GM12878 (cell line): ENCODE measurements at regions not wholly inside any gene's neighbourhood (a gene's known extent, or its start where the extent isn't known, plus 50 kb on each side); places are given as distances from the start of the nearest gene placed in this dataset.

ENCODE experiments used
- NR2C1 ChIP-seq: fragments of 450-650 bp; IDR thresholded peaks from 2 replicates; pipeline ENCODE4 v1.6.1; 2017; ENCODE audit warnings: antibody characterized with exemption, mild to moderate bottlenecking, moderate library complexity
- STAT1 ChIP-seq: fragments of 450-650 bp; conservative IDR thresholded peaks from 2 replicates; pipeline ENCODE4 v1.6.1; 2014; ENCODE audit warnings: antibody characterized with exemption, mild to moderate bottlenecking
- TF ChIP-seq, protein P1 (sequence below): fragments of 450-650 bp; formaldehyde crosslinking; IDR thresholded peaks from 2 replicates; pipeline ENCODE4 v1.5.0; 2022; ENCODE audit warnings: mild to moderate bottlenecking, missing genetic modification characterization
- TF ChIP-seq, protein P2 (sequence below): fragments of 450-650 bp; IDR thresholded peaks from 2 replicates; pipeline ENCODE4 v1.6.1; 2016; ENCODE audit warnings: mild to moderate bottlenecking, moderate library complexity, borderline replicate concordance
- TF ChIP-seq, protein P3 (sequence below): fragments of 450-650 bp; IDR thresholded peaks from 2 replicates; pipeline ENCODE4 v1.6.1; 2017; ENCODE audit warnings: mild to moderate bottlenecking, moderate library complexity
- TF ChIP-seq, protein P4 (sequence below): fragments of 450-650 bp; IDR thresholded peaks from 2 replicates; pipeline ENCODE4 v1.6.1; 2017; ENCODE audit warnings: antibody characterized with exemption, mild to moderate bottlenecking, moderate library complexity

DNA sequence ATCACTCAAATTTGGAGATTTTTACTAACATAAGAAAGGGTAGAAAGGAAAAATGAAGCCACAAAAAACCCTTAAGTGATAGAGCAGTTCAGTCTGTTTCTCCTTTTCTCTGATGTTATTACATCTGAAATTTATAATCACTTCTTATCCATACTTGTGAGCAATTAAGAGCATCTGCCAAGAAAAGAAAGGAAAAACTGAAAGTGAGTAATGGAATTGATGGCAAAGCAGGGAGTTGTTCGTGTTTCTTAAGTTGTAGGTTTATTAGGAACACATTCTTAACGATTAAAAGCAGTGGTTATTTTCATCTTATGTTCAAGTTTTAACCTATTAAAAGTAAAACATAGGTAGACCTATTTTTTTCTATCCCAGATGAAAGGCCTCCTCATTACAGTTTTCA lies 277.7 kb downstream of the RND3 start (continued):
- TF ChIP-seq, protein P1, sequence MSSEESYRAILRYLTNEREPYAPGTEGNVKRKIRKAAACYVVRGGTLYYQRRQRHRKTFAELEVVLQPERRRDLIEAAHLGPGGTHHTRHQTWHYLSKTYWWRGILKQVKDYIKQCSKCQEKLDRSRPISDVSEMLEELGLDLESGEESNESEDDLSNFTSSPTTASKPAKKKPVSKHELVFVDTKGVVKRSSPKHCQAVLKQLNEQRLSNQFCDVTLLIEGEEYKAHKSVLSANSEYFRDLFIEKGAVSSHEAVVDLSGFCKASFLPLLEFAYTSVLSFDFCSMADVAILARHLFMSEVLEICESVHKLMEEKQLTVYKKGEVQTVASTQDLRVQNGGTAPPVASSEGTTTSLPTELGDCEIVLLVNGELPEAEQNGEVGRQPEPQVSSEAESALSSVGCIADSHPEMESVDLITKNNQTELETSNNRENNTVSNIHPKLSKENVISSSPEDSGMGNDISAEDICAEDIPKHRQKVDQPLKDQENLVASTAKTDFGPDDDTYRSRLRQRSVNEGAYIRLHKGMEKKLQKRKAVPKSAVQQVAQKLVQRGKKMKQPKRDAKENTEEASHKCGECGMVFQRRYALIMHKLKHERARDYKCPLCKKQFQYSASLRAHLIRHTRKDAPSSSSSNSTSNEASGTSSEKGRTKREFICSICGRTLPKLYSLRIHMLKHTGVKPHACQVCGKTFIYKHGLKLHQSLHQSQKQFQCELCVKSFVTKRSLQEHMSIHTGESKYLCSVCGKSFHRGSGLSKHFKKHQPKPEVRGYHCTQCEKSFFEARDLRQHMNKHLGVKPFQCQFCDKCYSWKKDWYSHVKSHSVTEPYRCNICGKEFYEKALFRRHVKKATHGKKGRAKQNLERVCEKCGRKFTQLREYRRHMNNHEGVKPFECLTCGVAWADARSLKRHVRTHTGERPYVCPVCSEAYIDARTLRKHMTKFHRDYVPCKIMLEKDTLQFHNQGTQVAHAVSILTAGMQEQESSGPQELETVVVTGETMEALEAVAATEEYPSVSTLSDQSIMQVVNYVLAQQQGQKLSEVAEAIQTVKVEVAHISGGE (CRISPR knock-in tag): no peak
- TF ChIP-seq, protein P2, sequence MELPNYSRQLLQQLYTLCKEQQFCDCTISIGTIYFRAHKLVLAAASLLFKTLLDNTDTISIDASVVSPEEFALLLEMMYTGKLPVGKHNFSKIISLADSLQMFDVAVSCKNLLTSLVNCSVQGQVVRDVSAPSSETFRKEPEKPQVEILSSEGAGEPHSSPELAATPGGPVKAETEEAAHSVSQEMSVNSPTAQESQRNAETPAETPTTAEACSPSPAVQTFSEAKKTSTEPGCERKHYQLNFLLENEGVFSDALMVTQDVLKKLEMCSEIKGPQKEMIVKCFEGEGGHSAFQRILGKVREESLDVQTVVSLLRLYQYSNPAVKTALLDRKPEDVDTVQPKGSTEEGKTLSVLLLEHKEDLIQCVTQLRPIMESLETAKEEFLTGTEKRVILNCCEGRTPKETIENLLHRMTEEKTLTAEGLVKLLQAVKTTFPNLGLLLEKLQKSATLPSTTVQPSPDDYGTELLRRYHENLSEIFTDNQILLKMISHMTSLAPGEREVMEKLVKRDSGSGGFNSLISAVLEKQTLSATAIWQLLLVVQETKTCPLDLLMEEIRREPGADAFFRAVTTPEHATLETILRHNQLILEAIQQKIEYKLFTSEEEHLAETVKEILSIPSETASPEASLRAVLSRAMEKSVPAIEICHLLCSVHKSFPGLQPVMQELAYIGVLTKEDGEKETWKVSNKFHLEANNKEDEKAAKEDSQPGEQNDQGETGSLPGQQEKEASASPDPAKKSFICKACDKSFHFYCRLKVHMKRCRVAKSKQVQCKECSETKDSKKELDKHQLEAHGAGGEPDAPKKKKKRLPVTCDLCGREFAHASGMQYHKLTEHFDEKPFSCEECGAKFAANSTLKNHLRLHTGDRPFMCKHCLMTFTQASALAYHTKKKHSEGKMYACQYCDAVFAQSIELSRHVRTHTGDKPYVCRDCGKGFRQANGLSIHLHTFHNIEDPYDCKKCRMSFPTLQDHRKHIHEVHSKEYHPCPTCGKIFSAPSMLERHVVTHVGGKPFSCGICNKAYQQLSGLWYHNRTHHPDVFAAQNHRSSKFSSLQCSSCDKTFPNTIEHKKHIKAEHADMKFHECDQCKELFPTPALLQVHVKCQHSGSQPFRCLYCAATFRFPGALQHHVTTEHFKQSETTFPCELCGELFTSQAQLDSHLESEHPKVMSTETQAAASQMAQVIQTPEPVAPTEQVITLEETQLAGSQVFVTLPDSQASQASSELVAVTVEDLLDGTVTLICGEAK: no peak
- TF ChIP-seq STAT1 (no peak), NR2C1 (no peak)
- TF ChIP-seq, protein P3, sequence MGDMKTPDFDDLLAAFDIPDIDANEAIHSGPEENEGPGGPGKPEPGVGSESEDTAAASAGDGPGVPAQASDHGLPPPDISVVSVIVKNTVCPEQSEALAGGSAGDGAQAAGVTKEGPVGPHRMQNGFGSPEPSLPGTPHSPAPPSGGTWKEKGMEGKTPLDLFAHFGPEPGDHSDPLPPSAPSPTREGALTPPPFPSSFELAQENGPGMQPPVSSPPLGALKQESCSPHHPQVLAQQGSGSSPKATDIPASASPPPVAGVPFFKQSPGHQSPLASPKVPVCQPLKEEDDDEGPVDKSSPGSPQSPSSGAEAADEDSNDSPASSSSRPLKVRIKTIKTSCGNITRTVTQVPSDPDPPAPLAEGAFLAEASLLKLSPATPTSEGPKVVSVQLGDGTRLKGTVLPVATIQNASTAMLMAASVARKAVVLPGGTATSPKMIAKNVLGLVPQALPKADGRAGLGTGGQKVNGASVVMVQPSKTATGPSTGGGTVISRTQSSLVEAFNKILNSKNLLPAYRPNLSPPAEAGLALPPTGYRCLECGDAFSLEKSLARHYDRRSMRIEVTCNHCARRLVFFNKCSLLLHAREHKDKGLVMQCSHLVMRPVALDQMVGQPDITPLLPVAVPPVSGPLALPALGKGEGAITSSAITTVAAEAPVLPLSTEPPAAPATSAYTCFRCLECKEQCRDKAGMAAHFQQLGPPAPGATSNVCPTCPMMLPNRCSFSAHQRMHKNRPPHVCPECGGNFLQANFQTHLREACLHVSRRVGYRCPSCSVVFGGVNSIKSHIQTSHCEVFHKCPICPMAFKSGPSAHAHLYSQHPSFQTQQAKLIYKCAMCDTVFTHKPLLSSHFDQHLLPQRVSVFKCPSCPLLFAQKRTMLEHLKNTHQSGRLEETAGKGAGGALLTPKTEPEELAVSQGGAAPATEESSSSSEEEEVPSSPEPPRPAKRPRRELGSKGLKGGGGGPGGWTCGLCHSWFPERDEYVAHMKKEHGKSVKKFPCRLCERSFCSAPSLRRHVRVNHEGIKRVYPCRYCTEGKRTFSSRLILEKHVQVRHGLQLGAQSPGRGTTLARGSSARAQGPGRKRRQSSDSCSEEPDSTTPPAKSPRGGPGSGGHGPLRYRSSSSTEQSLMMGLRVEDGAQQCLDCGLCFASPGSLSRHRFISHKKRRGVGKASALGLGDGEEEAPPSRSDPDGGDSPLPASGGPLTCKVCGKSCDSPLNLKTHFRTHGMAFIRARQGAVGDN: no peak
- TF ChIP-seq, protein P4, sequence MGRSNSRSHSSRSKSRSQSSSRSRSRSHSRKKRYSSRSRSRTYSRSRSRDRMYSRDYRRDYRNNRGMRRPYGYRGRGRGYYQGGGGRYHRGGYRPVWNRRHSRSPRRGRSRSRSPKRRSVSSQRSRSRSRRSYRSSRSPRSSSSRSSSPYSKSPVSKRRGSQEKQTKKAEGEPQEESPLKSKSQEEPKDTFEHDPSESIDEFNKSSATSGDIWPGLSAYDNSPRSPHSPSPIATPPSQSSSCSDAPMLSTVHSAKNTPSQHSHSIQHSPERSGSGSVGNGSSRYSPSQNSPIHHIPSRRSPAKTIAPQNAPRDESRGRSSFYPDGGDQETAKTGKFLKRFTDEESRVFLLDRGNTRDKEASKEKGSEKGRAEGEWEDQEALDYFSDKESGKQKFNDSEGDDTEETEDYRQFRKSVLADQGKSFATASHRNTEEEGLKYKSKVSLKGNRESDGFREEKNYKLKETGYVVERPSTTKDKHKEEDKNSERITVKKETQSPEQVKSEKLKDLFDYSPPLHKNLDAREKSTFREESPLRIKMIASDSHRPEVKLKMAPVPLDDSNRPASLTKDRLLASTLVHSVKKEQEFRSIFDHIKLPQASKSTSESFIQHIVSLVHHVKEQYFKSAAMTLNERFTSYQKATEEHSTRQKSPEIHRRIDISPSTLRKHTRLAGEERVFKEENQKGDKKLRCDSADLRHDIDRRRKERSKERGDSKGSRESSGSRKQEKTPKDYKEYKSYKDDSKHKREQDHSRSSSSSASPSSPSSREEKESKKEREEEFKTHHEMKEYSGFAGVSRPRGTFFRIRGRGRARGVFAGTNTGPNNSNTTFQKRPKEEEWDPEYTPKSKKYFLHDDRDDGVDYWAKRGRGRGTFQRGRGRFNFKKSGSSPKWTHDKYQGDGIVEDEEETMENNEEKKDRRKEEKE: no peak
- TF ChIP-seq, all 136 proteins: peak for 0
